Esophagus mucosa (tissue), 1 donor: ENCODE measurements at regions not wholly inside any gene's neighbourhood (a gene's known extent, or its start where the extent isn't known, plus 50 kb on each side); places are given as distances from the start of the nearest gene placed in this dataset.
A peak's percentile ranks its signal among the peaks of the same experiment; 100 is the strongest.

Experiments
- ATAC-seq: fragments of 200-7000 bp; cut with Tn5 transposase; one replicate; pipeline ENCODE4 v1.9.1; 2020
- donor health status: DM: yes; HTN: yes; CAD: no.

DNA sequence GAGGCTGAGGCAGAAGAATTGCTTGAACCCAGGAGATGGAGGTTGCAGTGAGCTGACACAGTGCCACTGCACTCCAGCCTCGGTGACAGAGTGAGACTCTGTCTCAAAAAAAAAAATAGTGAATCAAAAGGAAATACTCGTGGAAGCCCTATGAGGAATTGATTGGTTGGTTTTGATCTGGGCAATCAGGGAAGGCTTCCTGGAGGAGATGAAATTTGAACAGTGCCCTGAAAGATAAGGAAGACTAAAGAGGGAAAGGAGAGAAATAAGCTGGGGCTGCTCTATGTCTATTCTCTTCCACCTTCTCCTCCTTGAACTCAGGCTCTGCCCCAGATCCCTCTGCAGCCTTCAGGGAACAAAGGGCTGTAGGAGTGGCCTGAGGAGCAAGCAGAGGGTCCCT lies 54.1 kb downstream of the IRF2BPL start:
- ATAC-seq = no peak

DNA sequence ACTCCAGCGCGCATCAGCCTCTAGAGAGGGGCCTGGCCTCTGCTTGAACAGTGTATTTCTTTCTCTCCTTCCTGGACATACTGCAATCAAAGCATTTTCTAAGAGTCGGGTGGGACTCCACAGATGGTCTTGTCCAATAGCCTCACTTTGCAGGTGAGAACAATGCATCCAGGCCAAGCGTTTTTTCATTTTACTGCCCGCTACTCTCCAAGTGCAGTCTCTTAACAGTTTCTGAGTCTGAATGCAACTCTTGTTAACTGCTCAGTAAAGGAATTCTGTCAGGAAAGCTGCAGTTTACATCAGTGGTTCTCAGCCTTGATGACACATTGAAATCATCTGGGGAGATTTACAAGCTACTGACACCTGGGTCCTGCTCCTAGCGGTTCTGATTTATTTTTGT lies 57.0 kb downstream of the IRF2BPL start:
- ATAC-seq = no peak

DNA sequence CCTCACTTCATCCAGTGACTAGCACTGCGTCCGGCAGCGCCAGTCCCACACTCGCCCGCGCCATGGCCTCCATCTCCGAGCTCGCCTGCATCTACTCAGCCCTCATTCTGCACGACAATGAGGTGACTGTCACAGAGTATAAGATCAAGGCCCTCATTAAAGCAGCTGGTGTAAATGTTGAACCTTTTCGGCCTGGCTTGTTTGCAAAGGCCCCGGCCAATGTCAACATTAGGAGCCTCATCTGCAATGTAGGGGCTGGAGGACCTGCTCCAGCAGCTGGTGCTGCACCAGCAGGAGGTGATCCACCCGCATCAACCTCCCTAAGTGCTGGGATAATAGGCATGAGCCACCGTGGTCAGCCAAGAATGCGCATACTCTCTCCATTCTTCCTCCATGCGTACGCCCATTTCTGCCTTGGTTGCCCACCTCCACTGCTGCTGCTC lies 59.9 kb downstream of the IRF2BPL start:
- ATAC-seq = no peak

DNA sequence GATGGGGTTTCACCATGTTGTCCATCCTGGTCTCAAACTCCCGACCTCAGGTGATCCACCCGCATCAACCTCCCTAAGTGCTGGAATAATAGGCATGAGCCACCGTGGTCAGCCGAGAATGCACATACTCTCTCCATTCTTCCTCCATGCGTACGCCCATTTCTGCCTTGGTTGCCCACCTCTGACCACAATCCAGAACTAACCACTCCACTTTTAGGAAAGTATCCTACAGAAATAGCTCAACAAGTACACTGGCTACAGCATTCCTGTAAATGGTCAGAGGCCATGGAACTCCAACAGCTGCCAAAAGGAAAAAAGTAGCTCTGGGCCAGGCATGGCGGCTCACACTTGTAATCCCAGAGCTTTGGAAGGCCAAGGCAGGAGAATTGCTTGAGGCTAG lies 60.7 kb downstream of the IRF2BPL start:
- no peak for ATAC-seq

DNA sequence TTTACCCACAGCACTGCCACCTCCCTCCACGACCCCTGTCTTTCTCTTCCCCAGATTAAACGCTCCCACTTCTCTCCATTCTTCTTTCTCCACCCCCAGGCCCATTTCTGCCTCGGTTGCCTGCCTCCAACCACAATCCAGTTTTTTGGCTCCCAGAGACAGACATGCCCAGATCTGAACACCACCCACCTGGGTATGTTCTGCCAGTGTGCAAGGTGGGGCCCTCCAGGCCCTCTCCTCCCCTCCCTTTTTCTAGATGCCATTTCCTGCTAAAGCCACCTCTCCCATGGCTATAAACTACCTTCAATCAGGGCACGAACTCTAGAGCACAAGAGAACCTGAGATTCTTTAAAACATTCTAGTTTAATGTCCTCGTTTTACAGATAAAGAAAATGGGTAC lies 63.3 kb downstream of the IRF2BPL start:
- peak; percentile 38 for ATAC-seq

DNA sequence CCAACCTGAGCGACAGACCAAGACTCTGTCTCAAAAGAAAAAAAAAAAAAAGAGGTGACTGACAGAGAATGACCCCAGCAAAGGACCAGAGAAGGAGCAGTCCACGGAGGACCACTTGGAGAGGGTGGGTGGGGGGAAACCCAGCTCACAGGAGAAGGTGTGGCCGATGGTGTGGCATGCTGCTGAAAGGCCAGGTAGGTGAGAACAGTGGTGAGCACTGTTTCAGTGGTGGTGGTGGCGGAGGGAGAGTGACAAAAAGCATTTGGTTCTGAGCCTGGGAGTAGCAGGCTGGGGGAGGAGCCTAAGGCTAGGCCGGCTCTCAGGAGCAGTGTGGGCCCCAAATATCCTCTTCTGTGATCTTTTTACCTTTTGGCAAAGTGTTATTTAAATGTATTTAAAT lies 63.8 kb downstream of the IRF2BPL start:
- no peak for ATAC-seq

DNA sequence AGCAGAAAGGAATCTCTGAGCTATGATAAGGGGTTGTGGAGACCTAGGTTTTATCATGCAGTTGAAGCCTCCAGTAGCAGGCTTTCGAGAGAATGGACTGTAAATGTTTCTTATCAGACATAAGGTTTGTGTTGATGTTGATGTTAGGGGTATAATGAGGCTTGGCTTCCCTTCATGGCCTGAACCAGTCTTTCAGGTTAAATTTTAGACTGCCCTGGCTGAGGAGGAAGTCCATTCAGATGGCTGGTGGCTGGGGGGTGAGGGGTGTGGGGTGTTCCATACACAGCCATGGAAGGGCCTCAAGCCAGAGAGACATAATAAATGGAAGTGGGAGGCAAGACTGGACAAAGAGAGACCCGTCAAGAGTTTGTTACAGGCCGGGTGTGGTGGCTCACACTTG lies 65.1 kb downstream of the IRF2BPL start:
- ATAC-seq = no peak

DNA sequence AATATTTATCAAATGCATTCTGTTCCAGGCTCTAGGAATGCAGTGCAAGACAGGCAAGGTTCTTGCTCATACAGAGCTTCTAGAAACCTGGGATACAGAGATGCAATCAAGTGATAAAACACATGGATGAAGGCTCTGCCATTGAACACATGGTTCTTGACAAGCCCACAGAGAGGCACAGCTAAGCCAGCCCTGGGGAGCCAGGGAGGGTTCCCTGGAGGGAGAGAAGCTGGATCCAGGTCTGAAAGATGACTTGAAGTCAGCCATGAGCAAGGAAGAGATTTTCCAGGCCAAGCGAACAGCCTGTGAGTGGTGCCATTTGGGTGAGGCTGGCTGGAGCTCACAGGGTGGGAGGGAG lies 66.2 kb downstream of the IRF2BPL start:
- no peak for ATAC-seq

DNA sequence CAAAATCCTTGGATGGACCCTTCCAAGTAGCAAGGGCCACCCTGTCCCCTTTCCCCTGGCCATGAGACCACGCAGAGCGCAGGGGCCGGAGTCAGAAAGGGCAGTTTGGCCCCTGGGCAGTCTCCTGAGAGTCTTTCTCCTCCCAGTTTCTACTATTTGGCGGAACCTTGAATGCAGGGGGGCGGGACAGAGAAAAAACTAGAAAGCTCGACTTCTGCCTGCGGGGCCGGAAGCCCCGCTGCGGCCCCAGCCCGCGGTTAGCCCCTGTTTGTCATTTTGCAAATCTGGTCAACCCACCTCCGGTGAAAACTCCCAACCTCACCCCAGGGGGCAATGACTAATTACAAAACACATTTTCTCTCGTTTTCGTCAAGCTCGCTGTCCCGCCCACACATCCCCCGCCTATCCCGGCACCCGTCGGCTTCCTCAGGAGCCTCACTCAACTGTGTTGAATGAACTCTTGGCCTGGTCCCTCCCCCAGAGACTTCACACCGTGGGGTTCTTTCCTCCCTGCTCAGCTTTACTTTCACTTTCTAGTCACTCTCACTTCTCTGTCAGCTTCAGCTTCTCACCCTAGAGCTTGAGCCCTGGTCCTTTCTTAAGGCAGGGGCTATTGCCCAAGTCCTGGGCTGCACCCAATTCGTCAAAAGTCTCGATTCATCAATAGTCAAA lies 66.7 kb downstream of the IRF2BPL start:
- peak; percentile 85 for ATAC-seq

DNA sequence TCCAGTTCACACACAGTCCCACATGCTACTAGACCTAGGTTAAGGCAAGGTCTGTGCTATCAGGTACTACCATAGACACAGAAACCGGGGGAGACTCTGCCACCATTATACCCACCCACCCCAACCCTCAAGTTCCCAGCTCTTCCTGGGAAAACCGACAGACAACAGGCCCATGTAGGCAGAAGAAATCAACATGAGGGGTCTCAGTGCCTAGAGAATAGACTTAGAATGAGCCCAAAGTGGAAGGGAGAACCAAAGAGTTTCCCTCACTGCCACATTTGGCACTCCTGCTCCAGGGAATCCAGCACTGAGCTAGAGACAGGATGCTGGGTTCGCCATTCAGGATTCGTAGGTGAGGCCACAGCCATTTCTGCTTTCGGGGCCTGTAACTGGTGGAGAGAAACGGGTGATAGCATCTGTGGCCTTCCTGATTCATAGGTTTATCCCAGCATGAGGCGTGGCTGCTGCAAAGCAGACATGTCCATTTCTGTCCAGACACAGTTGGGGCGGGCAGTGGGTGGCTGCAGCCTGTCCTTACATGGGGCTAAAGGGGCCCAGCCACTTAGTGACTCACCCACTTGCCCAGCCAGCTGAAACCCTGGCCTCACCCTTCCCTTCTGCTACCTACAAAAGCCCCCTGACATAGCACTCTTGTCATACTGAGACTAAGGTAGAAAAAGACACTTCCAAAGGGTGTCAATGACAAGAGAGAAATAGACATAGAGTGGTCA lies 69.4 kb downstream of the IRF2BPL start:
- ATAC-seq = peak; percentile 50

DNA sequence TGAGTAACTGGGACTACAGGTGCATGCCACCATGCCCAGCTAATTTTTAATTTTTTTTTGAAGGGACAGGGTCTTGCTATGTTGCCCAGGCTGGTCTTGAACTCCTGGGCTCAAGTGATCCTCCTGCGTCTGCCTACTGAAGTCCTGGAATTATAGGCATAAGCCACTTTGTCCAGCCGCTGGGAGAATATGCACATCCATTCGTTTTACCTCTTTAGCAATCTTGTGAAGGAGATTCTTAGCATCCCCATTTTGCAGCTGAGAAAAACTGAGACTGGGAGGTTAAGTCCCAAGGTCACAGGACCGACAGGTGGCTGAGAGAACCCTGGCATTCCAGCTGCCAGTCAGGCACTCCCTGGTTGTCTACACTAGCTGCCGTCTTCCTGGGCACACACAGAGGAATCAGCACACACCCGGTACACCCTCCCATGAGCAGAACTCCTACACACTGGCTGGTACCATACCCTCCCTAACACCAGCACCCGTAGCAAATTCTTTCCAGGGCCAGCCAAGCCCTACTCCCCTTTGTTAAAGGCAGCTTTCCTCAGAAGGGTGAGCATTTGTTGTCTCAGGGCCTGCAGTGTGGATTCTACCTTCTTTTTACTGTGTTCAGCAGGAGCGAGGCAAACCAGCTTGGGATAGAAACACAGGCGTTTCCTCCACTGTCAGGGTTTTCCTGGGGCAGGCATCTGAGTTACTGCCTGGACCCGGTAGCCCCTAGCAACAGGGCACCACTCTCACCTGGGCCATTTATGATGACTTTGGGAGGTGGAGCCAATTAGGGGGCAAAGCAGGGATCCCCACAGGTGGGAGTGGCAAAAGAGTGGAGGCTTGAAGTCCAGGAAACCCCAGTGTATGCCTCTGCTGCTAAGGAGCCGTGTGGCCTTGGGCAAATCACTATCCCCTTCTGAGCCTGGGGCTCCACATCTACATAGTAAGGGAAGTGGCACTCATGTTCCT lies 70.2 kb downstream of the IRF2BPL start:
- ATAC-seq = no peak

DNA sequence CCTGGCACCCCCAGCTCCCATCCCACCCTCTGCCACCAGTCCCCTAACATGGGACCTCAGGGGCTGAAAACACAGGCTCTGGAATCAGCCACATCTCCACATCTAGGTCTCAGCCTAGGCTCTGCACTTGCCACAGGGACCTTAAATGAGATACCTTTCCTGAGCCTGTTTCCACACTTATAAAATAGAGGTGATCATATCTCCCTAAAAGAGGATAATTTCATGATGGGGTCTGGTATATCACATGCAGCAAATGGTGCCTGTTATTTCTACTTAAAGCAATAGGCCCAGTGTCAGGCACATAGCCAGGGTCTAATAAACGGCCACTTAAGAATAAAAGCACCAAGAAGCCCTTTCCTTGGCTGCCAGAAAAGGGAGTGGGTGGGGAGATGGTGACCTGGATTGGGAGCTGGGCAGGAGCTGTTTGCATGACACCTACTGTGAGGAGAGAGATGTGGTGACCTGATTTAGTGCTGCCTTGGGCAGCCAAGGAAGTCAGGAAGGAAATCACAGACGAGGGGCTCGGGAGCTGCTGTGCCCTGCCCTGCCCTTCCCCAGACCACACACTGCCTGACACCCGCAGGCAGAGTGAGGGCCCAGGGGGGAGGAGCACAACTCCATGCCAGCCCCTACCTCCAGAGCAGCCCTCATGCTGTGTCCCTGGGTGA lies 71.2 kb downstream of the IRF2BPL start:
- ATAC-seq = no peak

DNA sequence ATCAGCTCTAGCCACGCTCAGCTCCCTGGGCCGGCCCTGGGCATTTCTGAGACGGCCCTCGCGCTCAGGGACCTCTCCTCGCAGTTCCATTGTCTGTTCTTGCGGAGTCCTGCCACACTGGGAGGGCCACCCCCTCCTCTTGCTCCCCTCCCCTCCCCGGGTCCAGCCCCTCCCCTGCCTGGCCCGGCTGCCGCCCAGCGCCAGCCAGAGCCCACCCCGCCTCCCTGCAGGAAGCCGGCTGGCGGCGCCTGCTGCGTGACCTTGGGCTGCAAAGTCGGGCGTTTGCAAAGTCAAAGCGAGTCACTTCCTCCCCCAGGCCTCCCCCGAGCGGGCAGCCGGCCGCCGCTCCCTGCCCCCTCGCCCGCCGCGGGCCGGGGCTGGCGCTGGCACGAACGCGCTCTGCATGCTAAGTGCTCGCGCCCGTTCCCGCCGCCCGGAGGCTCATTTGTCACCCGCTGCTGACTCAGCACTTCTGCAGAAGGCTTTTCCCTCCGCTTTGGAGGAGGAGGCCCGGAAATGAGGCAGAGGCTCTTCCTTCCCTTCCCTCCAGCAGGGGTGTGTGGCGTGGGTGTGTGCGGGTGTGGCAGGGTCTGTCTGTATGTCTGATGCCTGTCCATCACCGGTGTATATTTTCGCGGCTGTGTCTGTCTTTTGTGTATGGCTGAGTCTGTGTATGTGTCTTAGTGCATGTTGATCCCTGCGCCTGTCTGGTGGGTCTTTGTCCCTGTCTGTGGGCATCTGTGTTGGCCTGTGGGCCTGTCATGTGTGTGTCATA lies 72.0 kb downstream of the IRF2BPL start:
- peak; percentile 83 for ATAC-seq

DNA sequence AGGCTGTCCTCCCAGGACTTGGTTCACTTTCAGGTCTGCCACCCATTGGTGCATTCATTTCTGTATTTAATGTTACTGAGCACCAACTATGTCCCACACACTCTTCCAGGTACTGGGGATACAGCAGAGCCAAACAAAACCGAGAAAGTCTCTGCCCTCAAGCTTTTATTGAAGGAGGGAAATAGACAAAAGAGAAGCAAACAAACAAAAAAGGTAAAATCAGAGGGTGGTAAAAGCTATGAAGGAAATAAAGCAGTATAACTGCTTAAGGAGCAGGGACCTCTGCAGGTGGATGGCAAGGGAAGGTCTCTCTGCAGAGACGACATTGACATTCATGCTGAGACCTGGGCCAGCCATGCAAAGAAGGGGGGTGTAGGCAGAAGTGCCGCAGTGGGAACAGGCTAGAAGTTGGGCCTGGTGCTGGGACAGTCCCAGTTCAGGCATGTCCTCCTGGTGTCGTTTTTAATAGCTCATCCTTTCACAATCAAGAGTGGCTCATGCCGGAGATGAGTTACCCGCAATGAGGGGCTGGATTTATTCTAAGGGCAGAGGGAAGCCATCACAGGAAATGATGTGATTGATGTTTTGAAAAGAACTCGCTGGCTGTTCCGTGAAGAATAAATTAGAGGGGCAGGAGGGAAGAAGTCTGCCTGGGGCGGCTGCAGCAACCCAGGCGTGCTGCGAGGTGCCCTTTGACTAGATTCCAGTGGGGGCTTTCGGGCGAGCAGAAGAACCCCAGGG lies 72.8 kb downstream of the IRF2BPL start:
- ATAC-seq = peak; percentile 18

DNA sequence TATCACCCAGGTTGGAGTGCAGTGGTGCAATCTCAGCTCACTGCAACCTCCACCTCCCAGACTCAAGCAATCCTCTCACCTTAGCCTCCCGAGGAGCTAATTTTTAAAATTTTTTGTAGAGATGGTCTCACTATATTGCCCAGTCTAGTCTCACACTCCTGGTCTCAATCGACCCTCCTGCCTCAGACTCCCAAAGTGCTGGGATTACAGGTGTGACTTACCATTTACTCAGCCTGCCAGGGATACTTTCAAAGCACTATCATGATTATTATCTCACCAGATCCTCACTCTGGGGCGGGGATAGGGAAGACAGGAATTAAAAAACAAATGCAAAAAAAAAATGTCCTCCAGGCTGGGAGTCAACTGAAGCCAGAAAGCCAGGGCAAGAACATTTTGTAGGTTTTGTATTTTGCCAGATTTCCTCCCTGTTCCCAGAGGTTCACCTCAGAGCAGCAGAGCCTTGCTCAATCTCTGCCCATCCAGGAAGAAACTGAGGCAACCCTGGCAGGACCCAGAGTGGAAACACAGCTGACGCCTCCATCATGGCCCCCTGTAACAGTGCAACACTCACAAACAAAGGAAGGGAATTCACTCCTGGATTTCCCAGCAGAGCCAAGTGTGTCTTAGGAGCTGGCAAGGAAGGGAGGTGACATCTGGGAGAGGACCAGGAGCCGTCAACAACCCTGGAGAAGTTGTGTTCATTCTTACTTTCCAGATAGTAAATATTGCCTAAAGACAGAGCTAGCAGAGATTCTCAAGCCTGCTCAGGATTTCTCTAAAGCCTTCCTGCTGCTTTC lies 73.9 kb downstream of the IRF2BPL start:
- no peak for ATAC-seq

DNA sequence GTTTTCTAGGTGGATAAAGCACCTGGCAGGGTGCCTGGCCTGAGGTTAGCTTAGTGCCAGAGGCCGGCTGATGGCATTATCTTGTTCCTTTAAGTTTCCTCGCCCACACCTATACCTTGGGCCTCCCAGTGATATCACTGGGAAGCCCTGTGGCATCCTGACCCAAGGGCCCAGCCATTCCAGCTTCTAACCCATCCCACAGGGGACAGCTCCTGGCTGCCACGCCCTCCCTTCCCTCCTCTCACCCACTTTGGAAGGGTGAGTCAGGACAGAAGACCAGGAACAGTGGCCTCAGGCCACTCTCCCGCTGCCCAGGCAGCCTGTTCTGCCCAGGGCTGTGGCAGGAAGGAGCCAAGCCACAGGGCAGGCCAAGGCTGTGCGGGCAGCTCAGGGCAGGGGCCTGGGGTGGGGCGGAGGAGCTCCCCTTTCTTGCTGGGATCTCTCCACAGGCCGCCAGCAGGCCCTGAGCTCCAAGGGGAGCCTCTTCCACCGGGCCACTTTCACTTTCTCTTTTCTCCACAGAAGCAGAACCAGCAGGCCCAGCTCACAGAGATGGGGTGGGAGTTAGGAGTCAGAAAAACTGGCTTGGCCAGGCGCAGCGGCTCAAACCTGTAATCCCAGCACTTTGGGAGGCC lies 75.1 kb downstream of the IRF2BPL start:
- ATAC-seq = peak; percentile 49

DNA sequence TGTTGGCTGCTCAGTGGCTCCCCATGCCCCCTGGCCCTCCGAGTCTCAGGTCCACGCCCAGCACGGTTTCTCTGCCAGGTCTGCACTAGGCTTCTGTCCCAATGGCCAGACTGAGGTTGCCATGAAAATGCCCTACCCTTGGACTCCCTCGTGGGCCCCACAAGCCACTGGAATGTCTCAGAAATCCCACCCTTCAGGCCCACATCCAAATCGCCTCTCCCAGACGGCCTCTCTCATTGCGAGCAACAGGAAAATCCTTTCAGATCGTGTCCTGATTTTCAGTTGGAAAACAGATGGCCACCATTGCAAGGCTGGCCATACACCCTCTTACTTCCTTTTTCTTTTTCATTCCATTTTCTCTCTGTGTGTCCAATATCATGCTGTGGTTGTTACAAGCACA lies 77.3 kb downstream of the IRF2BPL start:
- no peak for ATAC-seq

DNA sequence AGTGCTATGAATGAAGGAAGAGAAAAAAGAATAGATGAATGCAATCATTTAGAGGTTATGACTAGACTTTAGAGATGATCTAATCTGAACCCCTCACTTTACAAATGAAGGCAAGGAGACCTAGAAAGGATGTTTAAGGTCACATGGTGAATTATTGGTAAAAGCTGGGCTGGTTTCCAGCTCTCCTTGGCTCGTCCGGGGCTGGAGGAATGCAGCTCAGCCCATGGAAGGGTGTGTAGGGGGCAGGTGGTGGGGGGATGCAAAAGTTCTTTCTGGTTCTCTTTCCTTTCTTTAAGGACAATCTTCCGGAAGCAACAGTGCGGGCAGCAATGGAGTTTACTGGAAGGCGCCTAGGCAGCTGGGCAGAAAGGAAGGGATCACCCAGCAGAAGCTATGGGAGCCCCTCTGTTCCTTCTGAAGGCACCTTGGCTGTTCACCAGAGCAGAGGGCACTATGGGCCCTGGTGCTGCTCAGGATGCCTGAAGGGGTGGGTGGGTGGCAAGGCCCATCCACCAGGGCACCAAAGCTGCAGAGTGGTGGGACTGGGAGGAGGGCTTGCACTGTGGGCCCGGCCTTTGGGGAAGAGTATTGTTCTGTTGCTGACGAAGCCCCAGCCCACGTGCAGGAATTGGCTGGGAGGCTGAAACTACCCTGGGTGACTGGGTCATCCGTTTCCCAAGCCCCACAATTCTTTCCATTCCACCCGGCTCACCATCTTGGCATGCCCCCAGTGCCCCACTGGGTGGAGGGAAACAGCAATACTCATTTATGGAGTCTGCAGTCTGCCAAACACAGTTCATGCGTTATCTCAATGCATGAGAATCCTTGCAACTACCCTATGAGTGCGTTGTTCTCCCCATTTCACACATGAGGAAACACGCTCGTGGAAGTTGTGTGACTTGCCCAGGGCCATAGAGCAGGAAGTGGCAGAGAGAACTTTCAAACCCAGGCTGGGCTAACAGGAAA lies 78.2 kb downstream of the IRF2BPL start:
- ATAC-seq = peak; percentile 19

DNA sequence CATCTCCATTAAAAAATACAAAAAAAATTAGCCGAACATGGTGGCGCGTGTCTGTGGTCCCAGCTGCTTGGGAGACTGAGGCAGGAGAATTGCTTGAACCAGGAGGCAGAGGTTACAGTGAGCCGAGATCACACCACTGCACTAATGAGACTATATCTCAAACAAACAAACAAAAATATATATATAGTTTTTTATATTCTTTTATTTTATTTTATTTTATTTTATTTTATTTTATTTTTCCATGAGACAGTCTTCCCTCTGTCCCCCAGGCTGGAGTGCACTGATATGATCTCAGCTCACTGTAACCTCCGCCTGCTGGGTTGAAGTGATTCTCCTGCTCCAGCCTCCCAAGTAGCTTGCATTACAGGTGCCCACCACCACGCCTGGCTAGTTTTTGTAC lies 79.5 kb downstream of the IRF2BPL start:
- ATAC-seq = no peak
